ENCODE measurements at regions not wholly inside any gene's neighbourhood (a gene's known extent, or its start where the extent isn't known, plus 50 kb on each side); places are given as distances from the start of the nearest gene placed in this dataset.
"Not testable (repeated sequence)": the region's sequence is repeated elsewhere in the genome, so short reads cannot be mapped to it uniquely, and the experiment has no call there.

GRCh38 chr7:29619111-29619510 lies 55.5 kb downstream of the PRR15 start:
- no peak for ATAC-seq
- intact Hi-C loops (cut with DNase I) = no loop called here
- no peak for DNase-seq (ENCODE audit: missing footprints)

- intact Hi-C loops (cut with DNase I) = no loop called here
- ATAC-seq (no peak), DNase-seq (ENCODE audit: missing footprints) (no peak)
Measured at GRCh38 chr7:29619848-29620555, 56.4 kb downstream of the PRR15 start.

GRCh38 chr7:29620556-29620930 lies 56.9 kb downstream of the PRR15 start:
- no peak for DNase-seq (ENCODE audit: missing footprints)
- intact Hi-C loops (cut with DNase I) = no loop called here
- ATAC-seq = no peak

GRCh38 chr7:29622335-29623265 lies 59.0 kb downstream of the PRR15 start:
- DNase-seq (ENCODE audit: missing footprints) (no peak), ATAC-seq (no peak)
- intact Hi-C loops (cut with DNase I) = no loop called here

GRCh38 chr7:29623973-29624372 lies 60.3 kb downstream of the PRR15 start:
- intact Hi-C loops (cut with DNase I) = no loop called here
- ATAC-seq (no peak), DNase-seq (ENCODE audit: missing footprints) (no peak)

GRCh38 chr7:29626730-29627129 lies 63.1 kb downstream of the PRR15 start:
- intact Hi-C loops (cut with DNase I) = no loop called here
- DNase-seq (ENCODE audit: missing footprints) = no peak
- no peak for ATAC-seq

GRCh38 chr7:29627631-29628030 lies 64.0 kb downstream of the PRR15 start:
- intact Hi-C loops (cut with DNase I) = no loop called here
- no peak for ATAC-seq
- DNase-seq (ENCODE audit: missing footprints) = no peak

- ATAC-seq (no peak), DNase-seq (ENCODE audit: missing footprints) (no peak)
- intact Hi-C loops (cut with DNase I) = no loop called here
Measured at GRCh38 chr7:29629507-29629906, 65.9 kb downstream of the PRR15 start.

GRCh38 chr7:29635067-29636008 lies 71.7 kb downstream of the PRR15 start:
- ATAC-seq = peak; percentile 67
- intact Hi-C loops (cut with DNase I) = loop anchor here (5.0 to 10.0 kb wide), 2 partner anchors 109 to 287 kb away; no protein-coding TSS in a partner anchor

GRCh38 chr7:29636009-29636351 lies 72.3 kb downstream of the PRR15 start:
- no peak for ATAC-seq
- DNase-seq (ENCODE audit: missing footprints) = no peak
- intact Hi-C loops (cut with DNase I) = loop anchor here (5.0 to 10.0 kb wide), 2 partner anchors 109 to 286 kb away; no protein-coding TSS in a partner anchor

More at GRCh38 chr7:29635067-29636008, 71.7 kb downstream of the PRR15 start:
- DNase-seq (ENCODE audit: missing footprints) = not testable (repeated sequence)

GRCh38 chr7:29637374-29637773 lies 73.7 kb downstream of the PRR15 start:
- ATAC-seq = no peak
- intact Hi-C loops (cut with DNase I) = loop anchor here (5.0 to 10.0 kb wide), 2 partner anchors 107 to 285 kb away; no protein-coding TSS in a partner anchor
- no peak for DNase-seq (ENCODE audit: missing footprints)

- not testable (repeated sequence) for DNase-seq (ENCODE audit: missing footprints); ATAC-seq
- intact Hi-C loops (cut with DNase I) = loop anchor here (5.0 to 10.0 kb wide), 2 partner anchors 106 to 283 kb away; no protein-coding TSS in a partner anchor
Measured at GRCh38 chr7:29638841-29639240, 75.2 kb downstream of the PRR15 start.

GRCh38 chr7:29639386-29639785 lies 75.8 kb downstream of the PRR15 start:
- DNase-seq (ENCODE audit: missing footprints) (no peak), ATAC-seq (no peak)
- intact Hi-C loops (cut with DNase I) = loop anchor here (5.0 to 10.0 kb wide), 2 partner anchors 105 to 283 kb away; no protein-coding TSS in a partner anchor

GRCh38 chr7:29639886-29640595 lies 76.4 kb downstream of the PRR15 start:
- DNase-seq (ENCODE audit: missing footprints) (no peak), ATAC-seq (no peak)
- intact Hi-C loops (cut with DNase I) = loop anchor here (5.0 to 10.0 kb wide), 2 partner anchors 105 to 282 kb away; no protein-coding TSS in a partner anchor

GRCh38 chr7:29641651-29642050 lies 78.0 kb downstream of the PRR15 start:
- ATAC-seq = no peak

GRCh38 chr7:29642494-29643155 lies 79.0 kb downstream of the PRR15 start:
- no peak for DNase-seq (ENCODE audit: missing footprints)
- intact Hi-C loops (cut with DNase I) = no loop called here
- ATAC-seq = no peak

More at GRCh38 chr7:29641651-29642050, 78.0 kb downstream of the PRR15 start:
- no peak for DNase-seq (ENCODE audit: missing footprints)
- intact Hi-C loops (cut with DNase I) = no loop called here

- intact Hi-C loops (cut with DNase I); DNase-seq (ENCODE audit: missing footprints); ATAC-seq: not testable (repeated sequence)
Measured at GRCh38 chr7:29646116-29646515, 82.5 kb downstream of the PRR15 start.
